DMS 273 (cell line): ENCODE measurements at regions not wholly inside any gene's neighbourhood (a gene's known extent, or its start where the extent isn't known, plus 50 kb on each side); places are given as distances from the start of the nearest gene placed in this dataset.
"Not testable (repeated sequence)": the region's sequence is repeated elsewhere in the genome, so short reads cannot be mapped to it uniquely, and the experiment has no call there.

Experiments
- DNase-seq: peaks from one replicate; lab custom pipeline; 2025; ENCODE audit not compliant: unreplicated experiment; lab: John Stamatoyannopoulos, UW

GRCh38 chr1:72439036-72439435 lies 156.7 kb upstream of the NEGR1 start:
- DNase-seq = no peak

- DNase-seq = no peak
Observed at GRCh38 chr1:72438270-72438669, 155.9 kb upstream of the NEGR1 start.

GRCh38 chr1:72435025-72435424 lies 152.7 kb upstream of the NEGR1 start:
- peak; percentile 86 for DNase-seq

GRCh38 chr1:72434070-72434469 lies 151.7 kb upstream of the NEGR1 start:
- DNase-seq = no peak

- no peak for DNase-seq
Observed at GRCh38 chr1:72433591-72433990, 151.3 kb upstream of the NEGR1 start.

- DNase-seq = peak; percentile 5
Observed at GRCh38 chr1:72432645-72433267, 150.4 kb upstream of the NEGR1 start.

- DNase-seq = no peak
Observed at GRCh38 chr1:72431810-72432209, 149.5 kb upstream of the NEGR1 start.

GRCh38 chr1:72428276-72428675 lies 145.9 kb upstream of the NEGR1 start:
- DNase-seq = not testable (repeated sequence)

GRCh38 chr1:72419229-72419628 lies 136.9 kb upstream of the NEGR1 start:
- DNase-seq = no peak

- DNase-seq = no peak
Observed at GRCh38 chr1:72412286-72412685, 129.9 kb upstream of the NEGR1 start.

- DNase-seq = no peak
Observed at GRCh38 chr1:72399807-72400206, 117.5 kb upstream of the NEGR1 start.

- DNase-seq = peak; percentile 75
Observed at GRCh38 chr1:72397786-72398185, 115.4 kb upstream of the NEGR1 start.

GRCh38 chr1:72394457-72394856 lies 112.1 kb upstream of the NEGR1 start:
- DNase-seq = no peak

- no peak for DNase-seq
Observed at GRCh38 chr1:72379072-72379471, 96.7 kb upstream of the NEGR1 start.

- DNase-seq = peak; percentile 14
Observed at GRCh38 chr1:72375226-72375625, 92.9 kb upstream of the NEGR1 start.

- peak; percentile 8 for DNase-seq
Observed at GRCh38 chr1:72371259-72372035, 89.1 kb upstream of the NEGR1 start.

- not testable (repeated sequence) for DNase-seq
Observed at GRCh38 chr1:72370836-72371235, 88.5 kb upstream of the NEGR1 start.

GRCh38 chr1:72369069-72369757 lies 86.9 kb upstream of the NEGR1 start:
- no peak for DNase-seq

GRCh38 chr1:72366466-72366865 lies 84.1 kb upstream of the NEGR1 start:
- DNase-seq = peak; percentile 33

- no peak for DNase-seq
Observed at GRCh38 chr1:72365693-72366092, 83.4 kb upstream of the NEGR1 start.

GRCh38 chr1:72362538-72362937 lies 80.2 kb upstream of the NEGR1 start:
- no peak for DNase-seq

- no peak for DNase-seq
Observed at GRCh38 chr1:72357411-72357810, 75.1 kb upstream of the NEGR1 start.
